IPS DF 4.7 (cell line): ENCODE measurements at regions not wholly inside any gene's neighbourhood (a gene's known extent, or its start where the extent isn't known, plus 50 kb on each side); places are given as distances from the start of the nearest gene placed in this dataset.

Source experiments
- DNase-seq: peaks from one replicate; pipeline ENCODE4 v3.0.0-alpha.2; 2013; ENCODE audit warnings: low spot score; ENCODE audit errors: extremely low read depth

GRCh38 chr6:147071776-147072175 is 132.4 kb upstream of the STXBP5 start:
- no peak for DNase-seq

DNA sequence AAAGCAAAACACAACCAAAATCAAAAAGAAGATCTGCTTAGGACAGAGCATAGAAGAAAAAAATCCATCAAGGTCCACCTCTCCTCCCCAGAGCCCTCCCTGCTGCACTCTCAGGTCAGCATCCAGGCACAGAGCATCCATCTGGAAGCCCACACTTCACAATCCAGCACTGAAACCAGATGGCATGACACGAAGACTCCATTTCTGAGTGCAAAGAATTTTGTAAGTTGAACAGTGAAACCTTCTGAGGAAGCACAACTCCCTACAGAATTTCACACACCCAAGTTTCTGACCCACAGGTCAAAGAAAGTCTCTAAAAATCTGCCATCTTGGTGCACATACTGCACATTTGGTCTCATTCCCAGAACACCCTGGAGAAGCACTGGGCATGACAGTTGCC is 128.8 kb upstream of the STXBP5 start:
- DNase-seq, result no peak

- no peak for DNase-seq
These were observed 127.0 kb upstream of the STXBP5 start for GRCh38 chr6:147077251-147077650.

DNA sequence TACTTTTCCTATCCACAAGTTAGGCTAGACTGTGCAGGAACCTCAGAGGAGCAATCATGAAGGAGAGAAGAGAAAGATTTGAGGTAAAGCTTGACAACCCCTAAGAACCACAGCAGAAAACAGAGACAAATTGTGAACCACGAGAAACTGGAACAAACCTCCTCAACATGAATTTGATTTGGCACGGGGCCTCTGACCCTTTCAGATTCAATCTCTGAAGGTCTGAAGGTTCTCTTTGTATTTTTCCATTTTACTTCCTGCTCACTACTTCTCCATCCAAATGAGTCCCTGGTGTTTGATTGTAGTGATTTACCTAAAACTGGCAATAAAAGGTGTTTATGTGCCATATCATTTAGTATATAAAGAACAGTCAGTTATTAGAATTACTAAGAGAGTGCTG is 126.1 kb upstream of the STXBP5 start:
- DNase-seq, result no peak

- no peak for DNase-seq
These were observed 125.6 kb upstream of the STXBP5 start for GRCh38 chr6:147078602-147079001.

DNA sequence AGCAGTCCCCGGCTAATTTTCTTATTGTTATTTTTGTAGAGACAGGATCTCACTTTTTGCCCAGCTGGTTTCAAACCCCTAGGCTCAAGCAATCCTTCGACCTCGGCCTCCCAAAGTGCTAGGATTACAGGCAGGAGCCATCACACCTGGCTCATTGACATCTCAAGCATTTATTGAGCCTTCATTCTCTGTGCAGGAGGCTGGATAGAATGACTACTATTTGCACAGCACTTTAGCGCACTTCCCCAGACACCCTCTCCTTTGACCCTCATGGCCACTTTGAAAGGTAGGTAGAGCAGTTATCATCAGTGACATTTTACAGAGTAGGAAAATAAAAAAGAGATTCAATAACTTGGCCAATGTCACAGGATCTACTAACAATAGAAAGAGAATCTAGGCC is 124.0 kb upstream of the STXBP5 start:
- DNase-seq, result no peak

DNA sequence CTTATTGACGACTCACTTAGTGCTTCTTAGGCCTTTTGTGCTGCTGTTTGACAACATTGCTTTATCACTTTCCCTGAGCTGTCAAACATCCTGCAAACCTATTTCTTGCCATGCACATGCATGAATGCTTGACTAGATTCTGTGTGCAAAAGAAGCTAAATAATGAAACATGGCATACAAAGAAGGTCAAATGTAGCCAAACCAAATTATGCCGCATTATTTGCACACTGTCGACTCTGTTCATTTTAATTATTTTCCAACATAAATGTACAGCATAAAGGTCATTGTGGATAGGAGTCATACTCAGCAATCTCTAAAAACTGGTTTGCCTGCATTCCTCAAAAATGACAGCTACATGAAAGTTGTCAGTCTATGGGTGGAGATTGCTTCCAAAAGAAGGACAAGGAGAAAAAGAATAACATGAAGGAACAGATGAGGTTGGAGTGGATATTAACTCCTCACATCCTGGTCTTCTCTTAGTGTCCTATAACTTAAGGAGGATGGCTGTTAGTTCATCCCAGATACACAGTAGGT is 123.1 kb upstream of the STXBP5 start:
- no peak for DNase-seq

- no peak for DNase-seq
These were observed 116.6 kb upstream of the STXBP5 start for GRCh38 chr6:147087641-147088040.

GRCh38 chr6:147088861-147089260 is 115.4 kb upstream of the STXBP5 start:
- no peak for DNase-seq

DNA sequence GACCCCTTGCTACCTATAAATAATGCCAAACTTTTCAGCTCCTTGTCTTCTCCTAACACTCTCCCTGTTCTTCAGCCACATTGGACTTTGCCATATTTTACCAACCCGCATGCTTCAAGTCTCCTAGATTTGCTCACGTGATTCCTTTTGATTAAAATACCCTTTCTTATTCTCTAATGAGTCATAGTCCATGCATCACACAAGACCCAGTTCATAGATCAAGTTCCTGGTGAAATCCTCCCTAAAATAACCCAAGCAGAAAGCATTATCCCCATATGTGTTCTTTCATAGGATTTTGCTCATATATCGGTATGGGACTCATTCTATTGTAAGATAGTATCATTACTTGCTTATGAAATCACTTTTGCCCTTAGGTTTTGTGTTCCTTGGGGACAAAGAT is 108.9 kb upstream of the STXBP5 start:
- DNase-seq, result no peak

DNA sequence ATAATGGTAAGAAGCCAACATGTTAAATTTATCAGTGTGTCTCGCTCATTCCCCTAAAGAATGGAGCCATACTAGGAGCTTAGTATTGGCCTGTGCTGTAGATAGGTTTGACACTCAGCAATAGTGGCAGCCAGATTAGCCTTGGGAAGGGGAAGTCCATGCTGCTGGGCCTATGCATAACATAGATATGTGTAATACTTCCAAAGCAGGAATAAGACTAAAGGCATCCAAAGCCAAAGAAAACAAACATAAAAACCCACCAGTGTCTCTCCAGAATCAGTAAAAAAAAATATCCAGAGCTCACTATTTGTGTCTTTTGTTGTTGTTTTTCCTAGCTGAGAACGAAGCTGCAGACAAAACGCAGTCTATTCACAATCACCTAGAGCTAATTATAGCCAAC is 104.2 kb upstream of the STXBP5 start:
- DNase-seq, result no peak

DNA sequence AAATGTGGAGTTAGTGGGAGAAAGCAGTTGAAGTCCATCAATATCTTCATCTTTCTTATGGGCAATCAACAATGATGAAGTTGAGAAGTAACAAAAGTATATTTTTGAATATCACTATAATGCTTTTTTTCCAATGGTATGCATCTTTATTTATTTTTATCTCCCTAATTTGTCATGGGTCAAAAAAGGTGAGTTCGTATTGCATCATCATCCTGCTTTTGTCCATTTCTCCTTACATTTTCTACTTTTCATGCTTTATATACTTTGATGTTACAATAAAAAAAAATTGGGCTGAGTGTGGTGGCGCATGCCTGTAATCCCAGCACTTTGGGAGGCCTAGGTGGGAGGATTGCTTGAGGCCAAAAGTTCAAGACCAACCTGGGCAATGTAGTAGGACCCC is 101.2 kb upstream of the STXBP5 start:
- DNase-seq, result no peak

GRCh38 chr6:147103694-147104093 is 100.5 kb upstream of the STXBP5 start:
- DNase-seq, result no peak

DNA sequence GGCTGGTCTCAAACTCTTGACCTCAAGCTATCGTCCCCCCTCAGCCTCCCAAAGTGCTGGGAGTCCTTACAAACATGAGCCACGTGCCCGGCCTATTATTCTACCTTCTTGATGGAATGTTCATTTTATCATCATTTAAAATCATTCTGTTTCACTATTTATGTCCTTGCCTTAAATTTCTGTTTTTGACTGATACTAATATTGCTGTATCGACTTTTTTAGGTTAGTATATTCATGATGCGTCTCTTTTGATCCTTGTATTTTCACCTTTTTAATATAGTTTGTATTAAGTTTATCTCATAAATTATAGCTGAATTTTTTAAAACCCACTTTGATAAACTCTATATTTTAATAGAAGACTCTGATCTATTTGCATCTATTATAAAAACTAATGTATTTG is 98.4 kb upstream of the STXBP5 start:
- DNase-seq, result no peak

- DNase-seq, result no peak
These were observed 97.3 kb upstream of the STXBP5 start for GRCh38 chr6:147106759-147107401.

- DNase-seq, result no peak
These were observed 95.8 kb upstream of the STXBP5 start for GRCh38 chr6:147108259-147108910.

- no peak for DNase-seq
These were observed 94.5 kb upstream of the STXBP5 start for GRCh38 chr6:147109707-147110106.

DNA sequence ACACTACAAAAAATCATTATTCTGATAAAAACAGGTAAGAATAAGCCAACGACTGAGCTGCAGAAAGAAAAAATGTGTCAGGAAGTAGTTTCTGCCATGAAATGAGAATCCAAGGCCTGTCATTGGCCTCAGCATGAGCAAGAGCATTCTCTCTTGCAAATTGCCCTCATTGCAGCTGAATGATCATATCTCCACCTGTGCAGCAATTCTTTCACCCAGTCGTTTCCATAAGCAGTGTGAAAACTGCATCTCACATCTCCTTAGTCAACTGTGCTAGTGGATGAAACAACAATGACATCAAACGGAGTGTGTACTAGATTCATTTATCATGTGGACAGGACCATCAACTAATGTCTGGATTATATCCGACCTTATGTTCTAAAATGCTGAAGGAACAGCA is 88.2 kb upstream of the STXBP5 start:
- DNase-seq, result no peak

DNA sequence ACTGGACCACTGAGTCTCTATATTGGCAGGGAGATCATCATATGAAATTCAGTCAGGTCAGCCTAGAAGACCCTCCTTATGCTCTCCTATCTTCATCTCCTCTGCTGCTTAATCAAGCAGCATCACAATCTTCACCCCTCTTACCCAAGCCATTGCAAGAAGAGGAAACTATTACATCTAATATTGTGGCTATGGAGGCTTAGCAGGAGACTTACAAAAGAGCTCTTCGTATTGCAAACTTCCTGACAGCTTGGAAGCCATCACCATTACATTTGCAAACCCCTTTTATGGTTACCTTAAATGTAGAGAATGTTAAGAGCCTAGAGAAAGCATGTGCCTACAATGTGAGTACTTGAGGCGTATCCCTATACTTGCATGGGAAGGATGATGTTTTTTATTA is 87.2 kb upstream of the STXBP5 start:
- no peak for DNase-seq

DNA sequence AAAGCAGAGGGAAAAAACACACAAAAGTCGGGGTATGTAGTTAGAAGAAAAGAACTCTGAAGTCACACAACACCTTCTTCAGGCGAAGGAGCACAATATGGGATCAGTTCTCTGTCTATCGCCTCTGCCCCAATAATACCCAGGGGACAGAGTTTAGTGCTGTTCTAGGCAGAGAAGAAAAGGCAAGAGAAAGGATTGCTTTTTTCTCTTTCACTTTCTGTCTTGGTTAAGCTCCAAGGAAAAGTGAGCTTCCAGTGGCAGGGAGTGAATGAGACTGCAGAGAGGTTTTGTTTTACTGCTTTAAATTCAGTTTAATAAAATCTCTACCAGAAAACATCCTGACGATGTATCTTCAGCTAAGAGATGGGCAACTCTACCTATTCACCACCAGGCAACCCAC is 86.6 kb upstream of the STXBP5 start:
- DNase-seq, result no peak

DNA sequence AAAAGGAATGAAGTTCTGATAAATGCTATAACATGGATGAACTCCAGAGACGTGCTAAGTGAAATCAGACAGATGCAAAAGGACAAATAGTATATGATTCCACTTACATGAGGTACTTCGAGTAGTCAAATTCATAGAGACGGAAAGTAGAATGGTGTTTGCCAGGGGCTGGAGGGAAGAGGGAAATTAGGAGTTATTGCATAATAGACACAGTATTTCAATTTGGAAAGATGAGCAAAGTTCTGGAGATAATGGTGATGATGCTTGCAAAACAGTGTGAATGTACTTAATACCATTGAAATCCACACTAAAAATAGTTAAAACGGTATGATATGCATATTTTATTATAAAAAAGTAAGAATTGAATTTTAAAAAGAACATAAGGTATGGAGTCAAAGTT is 84.9 kb upstream of the STXBP5 start:
- no peak for DNase-seq

DNA sequence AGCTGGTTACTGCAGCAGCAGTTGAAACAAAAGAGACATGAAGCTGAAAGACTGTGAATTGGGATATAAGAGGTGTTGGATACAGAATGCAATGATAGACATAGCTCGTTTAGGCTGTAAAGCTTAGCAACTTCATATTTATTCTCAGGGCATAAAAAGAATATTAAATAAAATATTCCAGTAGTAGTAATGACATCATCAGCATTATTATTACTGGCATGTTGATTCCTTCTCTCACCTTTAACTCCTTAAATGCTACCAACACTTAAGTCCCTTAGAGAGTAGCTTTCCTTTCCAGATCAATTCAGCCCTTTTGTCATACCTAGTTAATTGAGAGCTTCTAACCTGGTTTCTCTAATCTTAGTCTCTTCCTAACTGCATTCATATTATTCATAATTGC is 81.4 kb upstream of the STXBP5 start:
- DNase-seq, result no peak

DNA sequence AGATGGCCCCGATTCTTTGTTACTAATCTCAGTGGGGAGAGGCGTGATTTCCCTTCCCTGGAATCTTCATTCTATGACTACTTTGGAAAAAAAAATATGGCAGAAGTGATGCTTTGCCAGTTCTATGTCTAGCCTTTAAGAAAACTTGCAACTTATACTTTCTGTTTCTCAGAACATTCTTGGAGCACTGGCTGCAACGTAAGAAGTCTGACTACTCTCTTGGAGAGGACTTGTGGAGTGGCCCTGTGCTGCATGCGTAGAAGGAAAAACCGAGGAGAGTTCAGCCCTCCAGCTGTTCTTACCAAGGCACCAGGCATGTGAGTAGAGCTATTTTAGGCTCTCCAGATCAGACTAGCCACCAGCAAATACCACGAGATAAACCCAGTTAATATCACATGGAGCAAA is 77.6 kb upstream of the STXBP5 start:
- DNase-seq, result no peak
